K562 (cell line): ENCODE measurements at regions not wholly inside any gene's neighbourhood (a gene's known extent, or its start where the extent isn't known, plus 50 kb on each side); places are given as distances from the start of the nearest gene placed in this dataset.

Experiments used
- ATAC-seq: fragments of 200-7000 bp; cut with Tn5 transposase; 3 replicates; pipeline ENCODE4 v1.9.1; 2020; ENCODE audit warnings: moderate library complexity
- BruUV-seq: library from RNA; stranded (reverse); fragments of 400-500 nt; replicated peaks from 2 replicates; lab custom pipeline; 2021; lab: Mats Ljungman, UMichigan
- CTCF ChIA-PET: fragments of 300-600 bp; formaldehyde crosslinking; extraction: SDS; loops from one replicate; lab custom pipeline; 2021; ENCODE audit warnings: low intra/inter-chr PET ratio; lab: Yijun Ruan, JAX
- POLR2A ChIA-PET: fragments of 300-600, 350-650 bp; sonication (Branson Sonifier 250); formaldehyde crosslinking; extraction: SDS; loops from one replicate; lab custom pipeline; 2021; ENCODE audit warnings: antibody characterized with exemption, inconsistent platforms; lab: Yijun Ruan, JAX
- DNase-seq, 4 experiments: peaks; one replicate each; pipeline versions ENCODE4 v3.0.0 to v3.0.0-alpha.2; 2011 to 2018; ENCODE audit warnings: low spot score in 3 of 4, mixed read lengths in 3 of 4; ENCODE audit errors: extremely low read depth in 1 of 4
- FAIRE-seq: peaks from 2 replicates; lab custom pipeline; 2011; peaks lifted over from hg19 to GRCh38; lab: Jason Lieb, UNC
- H2AFZ ChIP-seq: 2 replicates; pipeline ENCODE4 v1.6.0; 2011; ENCODE audit warnings: low read depth, low read length, control low read depth, inconsistent platforms
- H3K27ac ChIP-seq: fragments of 200-600 bp; 3 replicates; pipeline ENCODE4 v1.8.0; 2011; ENCODE audit warnings: low read depth, mild to moderate bottlenecking, control low read depth, inconsistent platforms, low read length, moderate library complexity, mixed read lengths; ENCODE audit errors: extremely low read depth
- H3K27me3 ChIP-seq, 2 experiments: fragments of 300-600 bp in 1 of 2; 2 replicates in 1 of 2; 3 replicates in 1 of 2; pipeline versions ENCODE4 v1.6.0 to v1.8.0; 2011; ENCODE audit warnings: inconsistent platforms in 2 of 2, low read length in 2 of 2, mild to moderate bottlenecking in 1 of 2, mixed read lengths in 1 of 2, moderate library complexity in 1 of 2; ENCODE audit not compliant: control insufficient read depth in 2 of 2, insufficient read depth in 2 of 2
- H3K36me3 ChIP-seq: fragments of 300-600 bp; 3 replicates; pipeline ENCODE4 v1.8.0; 2011; ENCODE audit warnings: mild to moderate bottlenecking, low read length, inconsistent platforms; ENCODE audit not compliant: control insufficient read depth, insufficient read depth
- H3K4me1 ChIP-seq, 2 experiments: fragments of 200-600 bp in 1 of 2; replicated peaks in 1 of 2; 2 replicates in 1 of 2; 3 replicates in 1 of 2; pipeline versions ENCODE4 v1.5.1 to v1.8.0; 2011; ENCODE audit warnings: inconsistent platforms in 2 of 2, low read length in 2 of 2, mild to moderate bottlenecking in 1 of 2, mixed read lengths in 1 of 2, moderate library complexity in 1 of 2; ENCODE audit not compliant: control insufficient read depth in 2 of 2, insufficient read depth in 2 of 2
- H3K4me2 ChIP-seq: 2 replicates; pipeline ENCODE4 v1.6.1; 2011; ENCODE audit warnings: low read length, control low read depth, inconsistent platforms, mixed read lengths; ENCODE audit not compliant: insufficient read depth
- H3K4me3 ChIP-seq: fragments of 200-600 bp; sonication (generic), shearing (Covaris generic); 2 replicates; pipeline ENCODE4 v1.5.1; 2016; ENCODE audit warnings: control low read depth, inconsistent platforms
- H3K79me2 ChIP-seq: fragments of 200-600 bp; 3 replicates; pipeline ENCODE4 v1.8.0; 2011; ENCODE audit warnings: low read length, inconsistent platforms; ENCODE audit not compliant: control insufficient read depth, insufficient read depth
- H3K9ac ChIP-seq, 2 experiments: 2 replicates each; pipeline versions ENCODE4 v1.6.0 to v1.6.1; 2011; ENCODE audit warnings: low read depth in 2 of 2, low read length in 2 of 2, control low read depth in 1 of 2, inconsistent platforms in 1 of 2, mild to moderate bottlenecking in 1 of 2, mixed read lengths in 1 of 2; ENCODE audit not compliant: insufficient read depth in 1 of 2
- H3K9me1 ChIP-seq: one replicate; pipeline ENCODE4 v1.6.0; 2011; ENCODE audit warnings: inconsistent platforms, mild to moderate bottlenecking, low read length, moderate library complexity; ENCODE audit not compliant: control insufficient read depth, insufficient read depth
- H3K9me3 ChIP-seq: replicated peaks from 2 replicates; pipeline ENCODE4 v1.5.1; 2011; ENCODE audit warnings: low read depth, low read length, inconsistent platforms; ENCODE audit not compliant: control insufficient read depth, insufficient read depth
- H4K20me1 ChIP-seq: replicated peaks from 2 replicates; pipeline ENCODE4 v1.6.1; 2011; ENCODE audit warnings: low read length, inconsistent platforms, mixed read lengths; ENCODE audit not compliant: control insufficient read depth, insufficient read depth
- BACH1 ChIP-seq: fragments of 200-800 bp; sonication (Bioruptor generic); IDR thresholded peaks from 2 replicates; pipeline ENCODE4 v1.6.1; 2016; ENCODE audit warnings: missing genetic modification characterization, missing compliant biosample characterization
- BCOR ChIP-seq: fragments of 450-650 bp; IDR thresholded peaks from 2 replicates; pipeline ENCODE4 v1.6.1; 2016
- CAMTA2 ChIP-seq: fragments of 250-450 bp; sonication (Bioruptor Pico); conservative IDR thresholded peaks from 2 replicates; pipeline ENCODE4 v1.5.1; 2022
- CBX2 ChIP-seq: fragments of 200-600 bp; sonication (generic); IDR thresholded peaks from one replicate; pipeline ENCODE4 v1.6.1; 2012; ENCODE audit warnings: mild to moderate bottlenecking, low read length, inconsistent platforms; ENCODE audit not compliant: insufficient read depth, poor library complexity, severe bottlenecking
- CBX8 ChIP-seq: fragments of 200-600 bp; sonication (generic); IDR thresholded peaks from 2 replicates; pipeline ENCODE4 v1.6.1; 2012; ENCODE audit warnings: borderline replicate concordance, mixed run types, low read depth, mild to moderate bottlenecking, moderate library complexity, mixed read lengths, low read length, control low read depth, inconsistent platforms; ENCODE audit not compliant: poor library complexity, severe bottlenecking; ENCODE audit errors: extremely low read depth
- CTBP1 ChIP-seq: fragments of 450-650 bp; IDR thresholded peaks from 2 replicates; pipeline ENCODE4 v1.6.1; 2016; ENCODE audit warnings: borderline replicate concordance
- FOXO4 ChIP-seq: fragments of 450-650 bp; formaldehyde crosslinking; IDR thresholded peaks from 2 replicates; pipeline ENCODE4 v1.4.0; 2020; ENCODE audit warnings: mild to moderate bottlenecking, moderate library complexity
- HEY1 ChIP-seq: fragments of 250-450 bp; sonication (Bioruptor Pico); IDR thresholded peaks from 2 replicates; pipeline ENCODE4 v1.5.0; 2020; ENCODE audit warnings: mild to moderate bottlenecking, moderate library complexity, borderline replicate concordance
- HNRNPLL ChIP-seq: fragments of 200-400 bp; formaldehyde crosslinking; IDR thresholded peaks from 2 replicates; pipeline ENCODE4 v1.6.1; 2017; ENCODE audit warnings: low read length, low read depth, mild to moderate bottlenecking; ENCODE audit not compliant: poor library complexity, severe bottlenecking
- MAZ ChIP-seq, 2 experiments: fragments of 450-650 bp in 1 of 2; sonication (generic) in 1 of 2; formaldehyde crosslinking; IDR thresholded peaks in 1 of 2; conservative IDR thresholded peaks in 1 of 2; 2 replicates each; pipeline versions ENCODE4 v1.4.0 to v1.5.0; 2020; ENCODE audit warnings: mild to moderate bottlenecking in 1 of 2, missing genetic modification reagents in 1 of 2
- SETDB1 ChIP-seq: IDR thresholded peaks from one replicate; pipeline ENCODE4 v1.6.1; 2012; ENCODE audit warnings: low read length, control low read depth, inconsistent platforms
- SIN3B ChIP-seq: fragments of 450-650 bp; IDR thresholded peaks from 2 replicates; pipeline ENCODE4 v1.6.1; 2017; ENCODE audit warnings: low read depth, mild to moderate bottlenecking, moderate library complexity
- SRF ChIP-seq, 2 experiments: fragments of 250-450, 450-650 bp in 1 of 2; sonication (Bioruptor Pico) in 1 of 2; sonication (generic) in 1 of 2; formaldehyde crosslinking; IDR thresholded peaks; 2 replicates each; pipeline versions ENCODE4 v1.5.0 to v1.5.1; 2020 to 2022; ENCODE audit warnings: mild to moderate bottlenecking in 1 of 2, missing genetic modification reagents in 1 of 2
- TEAD4 ChIP-seq, 2 experiments: sonication (generic) in 1 of 2; formaldehyde crosslinking in 1 of 2; IDR thresholded peaks; 2 replicates each; pipeline versions ENCODE4 v1.6.1 to v1.8.0; 2012 to 2022; ENCODE audit warnings: borderline replicate concordance in 1 of 2, inconsistent platforms in 1 of 2, low read length in 1 of 2, mild to moderate bottlenecking in 1 of 2, missing genetic modification reagents in 1 of 2
- THRAP3 ChIP-seq: fragments of 450-650 bp; IDR thresholded peaks from 2 replicates; pipeline ENCODE4 v1.6.1; 2016; ENCODE audit warnings: mild to moderate bottlenecking, inconsistent platforms, borderline replicate concordance
- ZNF140 ChIP-seq: fragments of 250-450 bp; sonication (Bioruptor Pico); IDR thresholded peaks from 2 replicates; pipeline ENCODE4 v1.8.0; 2021; ENCODE audit warnings: moderate library complexity, mild to moderate bottlenecking, inconsistent platforms
- ZNF217 ChIP-seq: sonication (generic); formaldehyde crosslinking; IDR thresholded peaks from 2 replicates; pipeline ENCODE4 v1.8.0; 2022; ENCODE audit warnings: mild to moderate bottlenecking, missing genetic modification reagents
- WGBS: fragments of 100-300 bp; shearing (Covaris generic); methylation state at CpG from one replicate; pipeline ENCODE4 v1.1.6; 2016; ENCODE audit warnings: low coverage, mixed read lengths; ENCODE audit not compliant: insufficient coverage; ENCODE audit errors: missing lambda C conversion rate; 5-methylcytosine and 5-hydroxymethylcytosine counted together
- in situ Hi-C: fragments of 300-500 bp; cut with MboI; formaldehyde crosslinking; loops from 4 replicates; pipeline ENCODE4 v1.15.0; 2018; ENCODE audit warnings: inconsistent platforms, mixed read lengths
- intact Hi-C: fragments of 100-400 bp; cut with micrococcal nuclease; formaldehyde crosslinking; loops from 2 replicates; pipeline ENCODE4 v1.14.2; 2022

- no peaks in the 10 kb centered on the region for H3K36me3 ChIP-seq
- FAIRE-seq (no peak), ATAC-seq (no peak), DNase-seq (no peak)
- H3K4me1 ChIP-seq, result no peaks in the 10 kb centered on the region
- no peaks in the 10 kb centered on the region for H3K79me2 ChIP-seq
- intact Hi-C loops, result no loop called here
- in situ Hi-C loops, result no loop called here
- no peak overlapping the region for H3K9ac ChIP-seq
- no peaks in the 10 kb centered on the region for H4K20me1 ChIP-seq
- no peaks in the 10 kb centered on the region for H3K9me1 ChIP-seq
- no peak for TF ChIP-seq FOXO4 (CRISPR knock-in tag)
- no peak for TF ChIP-seq SIN3B
- no peak overlapping the region for H3K4me2 ChIP-seq
- WGBS, result 2% methylated on average over 2 of the region's 2 CpGs
- no peaks in the 10 kb centered on the region for H3K27me3 ChIP-seq
- ChIA-PET CTCF (no interaction called here), POLR2A (no interaction called here)
- no peaks in the 10 kb centered on the region for H3K9me3 ChIP-seq
- H2AFZ ChIP-seq, result no peak overlapping the region
- no peak overlapping the region for H3K4me3 ChIP-seq
- no TSS peak for BruUV-seq
- no peak overlapping the region for H3K27ac ChIP-seq
Measured at GRCh38 chr4:125944966-125945365, 630.2 kb downstream of the FAT4 start.

- H2AFZ ChIP-seq, result no peak overlapping the region
- no peaks in the 10 kb centered on the region for H4K20me1 ChIP-seq
- H3K4me3 ChIP-seq, result no peak overlapping the region
- no peaks in the 10 kb centered on the region for H3K79me2 ChIP-seq
- no peak overlapping the region for H3K27ac ChIP-seq
- DNase-seq (no peak), ATAC-seq (no peak), FAIRE-seq (no peak)
- intact Hi-C loops, result no loop called here
- 0% methylated on average over 4 of the region's 4 CpGs for WGBS
- no peaks in the 10 kb centered on the region for H3K9me1 ChIP-seq
- POLR2A ChIA-PET, result no interaction called here
- no peaks in the 10 kb centered on the region for H3K27me3 ChIP-seq
- H3K4me2 ChIP-seq, result no peak overlapping the region
- in situ Hi-C loops, result no loop called here
- CTCF ChIA-PET, result no interaction called here
- H3K4me1 ChIP-seq, result no peaks in the 10 kb centered on the region
- no peak overlapping the region for H3K9ac ChIP-seq
- no peaks in the 10 kb centered on the region for H3K9me3 ChIP-seq
- H3K36me3 ChIP-seq, result no peaks in the 10 kb centered on the region
- BruUV-seq, result no TSS peak
- TF ChIP-seq SETDB1, result no peak
- no peak for TF ChIP-seq BACH1 (tag)
- no peak for TF ChIP-seq CAMTA2 (CRISPR knock-in tag)
- no peak for TF ChIP-seq HEY1 (CRISPR knock-in tag)
- no peak for TF ChIP-seq SRF (CRISPR knock-in tag; IDR thresholded peaks at IDR 0.05)
- no peak for TF ChIP-seq CTBP1
- TF ChIP-seq ZNF217 (CRISPR knock-in tag), result no peak
- no peak for TF ChIP-seq TEAD4 (IDR thresholded peaks at IDR 0.05; ENCODE audit: low read length)
- TF ChIP-seq TEAD4 (CRISPR knock-in tag; IDR thresholded peaks at IDR 0.05; ENCODE audit: borderline replicate concordance), result no peak
- no peak for TF ChIP-seq THRAP3
- no peak for TF ChIP-seq ZNF140 (CRISPR knock-in tag)
- TF ChIP-seq HNRNPLL, result no peak
- TF ChIP-seq CBX8, result no peak
- TF ChIP-seq MAZ (CRISPR knock-in tag; conservative IDR thresholded peaks at IDR 0.05 in 1 of 2, IDR thresholded peaks at IDR 0.05 in 1 of 2), result no peak
- TF ChIP-seq BCOR, result no peak
- no peak for TF ChIP-seq CBX2
Measured at GRCh38 chr4:125948021-125948420, 633.3 kb downstream of the FAT4 start.
